ENCODE measurements at regions not wholly inside any gene's neighbourhood (a gene's known extent, or its start where the extent isn't known, plus 50 kb on each side); places are given as distances from the start of the nearest gene placed in this dataset.

GRCh38 chr20:48544402-48545339 is 283.1 kb downstream of the PREX1 start:
- ChIA-PET CTCF (interaction anchor here (1.0 kb wide), 1 partner anchor 76 kb away, joined by 6 read pairs; no protein-coding TSS in a partner anchor), POLR2A (interaction anchor here (0.5 kb wide), 1 partner anchor 565 kb away, joined by 4 read pairs; no protein-coding TSS in a partner anchor)
- DNase-seq (ENCODE audit: low spot score) (no peak), ATAC-seq (no peak)
- Mint-ChIP-seq H3K36me3 (peaks cover 8% of the 10 kb centered on the region), H3K27me3 (ENCODE audit: low read depth) (no peaks in the 10 kb centered on the region), H3K4me1 (peaks cover 15% of the 10 kb centered on the region), H3K27ac (no peak overlapping the region), H3K9me3 (peaks cover 18% of the 10 kb centered on the region), H3K4me3 (no peak overlapping the region)
- TF ChIP-seq ZNF232 (CRISPR knock-in tag; IDR thresholded peaks at IDR 0.05) (no peak), AR (CRISPR knock-in tag; IDR thresholded peaks at IDR 0.05) (no peak), GABPB1 (CRISPR knock-in tag; IDR thresholded peaks at IDR 0.05) (no peak)

- no peak overlapping the region for H3K27ac Mint-ChIP-seq
- ChIA-PET POLR2A (no interaction called here), CTCF (no interaction called here)
- H3K9me3 Mint-ChIP-seq = peaks cover 18% of the 10 kb centered on the region
- TF ChIP-seq FOXK1 (CRISPR knock-in tag; IDR thresholded peaks at IDR 0.05) = no peak
- TF ChIP-seq SMAD4 (CRISPR knock-in tag; IDR thresholded peaks at IDR 0.05) = no peak
- no peak for TF ChIP-seq ELF4 (CRISPR knock-in tag; IDR thresholded peaks at IDR 0.05; ENCODE audit: low read depth)
- DNase-seq (ENCODE audit: low spot score) (no peak), ATAC-seq (no peak)
- peaks cover 33% of the 10 kb centered on the region for H3K4me1 Mint-ChIP-seq
- H3K36me3 Mint-ChIP-seq = peaks cover 8% of the 10 kb centered on the region
- H3K27me3 Mint-ChIP-seq (ENCODE audit: low read depth) = no peaks in the 10 kb centered on the region
- H3K4me3 Mint-ChIP-seq = no peak overlapping the region
These were observed 286.2 kb downstream of the PREX1 start for GRCh38 chr20:48541581-48542071.

- H3K27me3 Mint-ChIP-seq (ENCODE audit: low read depth) = no peaks in the 10 kb centered on the region
- H3K4me1 Mint-ChIP-seq = peaks cover 27% of the 10 kb centered on the region
- ATAC-seq (peak; percentile 70), DNase-seq (ENCODE audit: low spot score) (no peak)
- H3K27ac Mint-ChIP-seq = peak overlapping the region; percentile 64
- 0 out of 2 replicates have a peak overlapping the region, but pooled peaks have one; percentile 1 for H3K4me3 Mint-ChIP-seq
- CTCF ChIA-PET = interaction anchor here (1.1 to 3.0 kb wide), 3 partner anchors 10 to 165 kb away, joined by 3 to 26 read pairs (median 4); no protein-coding TSS in a partner anchor
- peaks cover 8% of the 10 kb centered on the region for H3K36me3 Mint-ChIP-seq
- peaks cover 18% of the 10 kb centered on the region for H3K9me3 Mint-ChIP-seq
- TF ChIP-seq SOX15 (CRISPR knock-in tag; IDR thresholded peaks at IDR 0.05) = no peak
- no peak for TF ChIP-seq ZNF416 (CRISPR knock-in tag; IDR thresholded peaks at IDR 0.05)
- no peak for TF ChIP-seq STAT6 (CRISPR knock-in tag; conservative IDR thresholded peaks at IDR 0.05; ENCODE audit: low read depth)
- TF ChIP-seq IRF2 (CRISPR knock-in tag; IDR thresholded peaks at IDR 0.05; ENCODE audit: borderline replicate concordance, low read depth) = no peak
- no peak for TF ChIP-seq ZBTB21 (CRISPR knock-in tag; IDR thresholded peaks at IDR 0.05; ENCODE audit: borderline replicate concordance)
- TF ChIP-seq ZNF396 (CRISPR knock-in tag; IDR thresholded peaks at IDR 0.05; ENCODE audit: borderline replicate concordance) = no peak
- TF ChIP-seq USF2 (CRISPR knock-in tag; IDR thresholded peaks at IDR 0.05) = no peak
- no peak for TF ChIP-seq ZNF263 (CRISPR knock-in tag; IDR thresholded peaks at IDR 0.05; ENCODE audit: low read depth)
- no peak for TF ChIP-seq TCF7 (CRISPR knock-in tag; IDR thresholded peaks at IDR 0.05; ENCODE audit: low read depth)
- no peak for TF ChIP-seq E2F4 (CRISPR knock-in tag; IDR thresholded peaks at IDR 0.05; ENCODE audit: borderline replicate concordance, low read depth)
- TF ChIP-seq ATF3 (CRISPR knock-in tag; conservative IDR thresholded peaks at IDR 0.05) = no peak
- TF ChIP-seq USF1 (CRISPR knock-in tag; IDR thresholded peaks at IDR 0.05) = no peak
- POLR2A ChIA-PET = no interaction called here
These were observed 288.9 kb downstream of the PREX1 start for GRCh38 chr20:48538856-48539255.
